ENCODE measurements at regions not wholly inside any gene's neighbourhood (a gene's known extent, or its start where the extent isn't known, plus 50 kb on each side); places are given as distances from the start of the nearest gene placed in this dataset.
A peak's percentile ranks its signal among the peaks of the same experiment; 100 is the strongest.
"Not testable (repeated sequence)": the region's sequence is repeated elsewhere in the genome, so short reads cannot be mapped to it uniquely, and the experiment has no call there.

DNA sequence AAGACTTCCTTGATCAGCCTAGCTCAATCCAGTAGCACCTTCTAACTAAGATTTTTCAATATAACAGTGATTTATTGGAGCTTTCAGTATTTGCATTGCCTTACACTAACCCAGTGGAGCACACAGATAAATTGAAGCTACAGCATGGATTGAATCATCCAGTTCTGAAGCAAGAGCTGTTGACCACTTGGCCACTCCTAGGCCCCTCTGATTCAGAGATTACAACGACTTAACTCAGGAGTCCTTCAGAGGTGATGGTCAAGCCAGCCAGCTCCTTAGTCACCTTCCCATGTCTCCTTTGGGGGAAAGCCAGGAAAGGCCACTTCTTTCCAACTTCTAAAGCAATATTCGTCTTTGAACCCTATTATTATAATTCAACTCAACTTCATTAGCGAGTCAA, 151.8 kb downstream of the TENT5C start:
- no peak for DNase-seq

DNA sequence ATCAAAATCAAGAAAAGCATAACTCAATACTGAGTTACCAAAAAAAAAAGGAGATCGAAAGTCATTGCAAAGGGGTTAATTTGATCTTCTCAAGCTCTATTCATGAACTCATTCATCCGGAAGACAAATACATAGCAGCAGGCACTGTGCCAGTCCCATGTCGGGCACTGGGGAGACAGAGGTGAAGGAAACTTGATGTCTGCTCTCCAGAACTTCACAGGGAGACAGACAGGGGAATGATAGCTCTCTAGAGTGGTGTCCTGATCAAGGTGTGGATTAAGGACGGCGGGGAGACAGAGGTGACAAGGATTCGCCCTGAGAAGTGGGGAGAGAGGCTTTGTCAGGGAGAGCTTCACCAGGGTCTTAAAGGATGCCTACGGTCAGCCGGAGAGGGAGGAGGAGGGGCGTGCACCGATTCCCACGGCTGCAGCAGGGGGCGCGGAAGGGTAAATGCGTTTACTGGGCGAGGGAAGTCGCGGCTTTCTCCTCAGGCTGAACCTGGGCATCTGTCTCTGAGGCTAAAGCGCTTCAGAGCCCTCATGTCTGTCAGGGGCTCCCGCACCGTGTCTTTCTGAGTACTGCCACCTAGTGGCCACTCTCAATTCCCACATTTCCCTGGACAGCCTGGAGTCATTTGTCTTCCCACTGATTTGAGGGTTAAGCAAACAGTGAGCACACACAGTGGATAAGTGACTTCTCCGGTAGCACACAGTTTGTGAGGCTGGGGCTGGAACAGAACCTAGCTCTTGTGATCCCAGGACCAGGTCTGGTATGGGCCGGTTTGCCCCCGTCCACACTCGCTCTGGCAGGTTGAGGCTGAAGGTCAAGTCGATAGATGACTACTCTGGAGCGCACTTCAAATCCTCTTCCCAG, 152.8 kb downstream of the TENT5C start:
- peak; percentile 61 for DNase-seq

DNA sequence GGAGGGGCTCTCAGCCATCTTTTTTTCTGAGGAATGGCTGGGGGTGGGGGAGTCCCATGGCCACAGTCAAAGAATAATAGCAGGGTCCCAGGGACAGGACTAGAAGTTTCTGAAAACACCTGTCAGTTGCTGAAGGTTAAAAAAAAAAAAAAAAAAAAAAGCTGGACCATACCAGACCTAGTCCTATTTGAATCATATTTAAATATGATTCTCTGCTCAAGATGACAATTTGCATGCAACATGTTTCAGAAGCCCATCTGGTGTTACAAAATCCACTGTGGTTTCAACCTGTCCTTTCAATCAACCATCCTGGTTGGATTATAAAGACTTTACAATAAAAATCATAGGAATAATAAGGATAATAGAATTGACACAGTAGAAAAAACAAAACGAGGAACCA, 153.7 kb downstream of the TENT5C start:
- DNase-seq = no peak

DNA sequence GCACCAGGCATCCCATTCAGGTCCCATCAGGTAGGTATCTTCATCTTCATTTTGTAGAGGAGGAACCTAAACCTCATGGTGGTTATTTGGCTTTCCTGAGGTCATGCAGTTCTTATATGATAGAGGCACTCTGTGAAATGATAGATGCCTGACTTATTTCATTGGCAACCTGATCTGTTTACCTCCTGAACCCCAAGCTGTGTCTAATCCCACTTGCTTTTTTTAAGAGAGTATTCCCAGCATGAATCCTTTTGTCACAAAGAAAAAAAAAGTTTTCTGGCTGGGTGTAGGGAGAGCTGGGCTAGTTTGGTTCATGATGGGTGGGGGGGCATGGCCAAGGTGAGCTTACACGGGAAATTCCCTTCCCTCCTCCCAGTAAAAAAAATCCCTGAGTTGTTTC, 154.2 kb downstream of the TENT5C start:
- no peak for DNase-seq

DNA sequence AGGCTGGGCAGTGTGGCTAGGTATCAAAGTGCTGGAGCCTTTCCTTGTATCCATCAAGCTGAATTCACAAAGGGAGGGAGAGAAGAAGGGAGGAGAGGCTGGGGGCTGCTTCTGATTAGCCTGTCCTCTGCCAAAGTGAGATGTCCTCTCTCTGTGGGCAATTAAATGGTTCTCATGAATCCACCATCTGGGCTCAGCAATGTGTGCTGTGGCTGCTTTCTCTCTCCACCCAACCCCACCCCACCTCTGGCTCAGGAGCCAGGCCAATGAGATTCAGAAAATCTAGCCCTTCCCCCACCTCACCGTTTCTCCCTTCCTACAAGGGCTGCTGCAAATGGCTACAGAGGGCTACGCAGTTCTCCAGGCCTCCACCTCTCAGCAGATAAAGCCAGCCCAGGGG, 154.6 kb downstream of the TENT5C start:
- no peak for DNase-seq

DNA sequence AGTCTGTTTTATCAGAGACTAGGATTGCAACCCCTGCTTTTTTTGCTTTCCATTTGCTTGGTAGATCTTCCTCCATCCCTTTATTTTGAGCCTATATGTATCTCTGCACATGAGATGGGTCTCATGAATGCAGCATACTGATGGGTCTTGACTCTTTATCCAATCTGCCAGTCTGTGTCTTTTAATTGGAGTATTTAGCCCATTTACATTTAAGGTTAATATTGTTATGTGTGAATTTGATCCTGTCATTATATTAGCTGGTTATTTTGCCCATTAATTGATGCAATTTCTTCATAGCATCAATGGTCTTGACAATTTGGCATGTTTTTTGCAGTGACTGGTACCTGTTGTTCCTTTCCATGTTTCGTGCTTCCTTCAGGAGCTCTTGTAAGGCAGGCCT, 161.7 kb downstream of the GDAP2 start:
- not testable (repeated sequence) for DNase-seq

DNA sequence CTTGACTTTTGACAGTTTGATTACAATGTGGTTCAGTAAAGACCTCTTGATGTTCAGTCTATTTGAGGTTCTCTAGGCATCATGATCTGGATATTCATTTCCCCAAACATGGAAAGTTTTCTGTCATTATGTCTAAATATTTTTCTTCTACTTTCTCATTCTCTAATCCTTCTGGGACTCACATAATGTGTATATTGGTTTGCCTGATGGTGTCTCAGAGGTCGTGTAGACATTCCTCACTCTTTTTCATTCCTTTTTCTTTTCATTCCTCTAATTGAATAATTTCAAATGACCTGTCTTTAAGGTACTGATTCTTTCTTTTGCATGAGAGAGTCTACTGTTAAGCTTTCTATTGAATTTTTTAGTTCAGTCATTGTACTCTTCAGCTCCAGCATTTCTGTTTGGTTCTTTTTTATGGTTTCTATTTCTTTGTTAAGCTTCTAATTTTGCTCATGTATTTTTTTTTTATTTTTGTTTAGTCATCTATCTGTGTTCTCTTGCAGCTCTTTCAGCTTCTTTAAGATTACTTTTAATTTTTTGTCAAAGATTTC, 158.4 kb downstream of the GDAP2 start:
- DNase-seq = no peak

DNA sequence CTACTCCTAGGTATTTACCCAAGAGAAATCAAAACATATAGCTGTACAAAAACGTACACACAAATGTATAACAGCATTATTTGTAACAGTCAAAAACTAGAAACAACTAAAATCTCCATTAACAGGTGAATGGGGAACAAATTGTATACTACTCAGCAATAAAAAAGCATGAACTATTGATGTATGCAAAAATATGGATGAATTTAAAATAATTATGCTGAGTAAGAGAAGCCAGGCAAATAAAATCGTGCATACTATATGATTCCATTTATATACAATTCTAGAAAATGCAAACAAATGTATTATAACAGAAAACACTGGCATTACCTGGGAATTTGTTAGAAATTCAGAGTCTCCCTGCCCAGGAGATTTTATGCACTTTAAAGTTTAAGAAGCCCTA, 150.1 kb downstream of the GDAP2 start:
- DNase-seq = no peak

GRCh38 chr1:117780687-117781475, 148.5 kb downstream of the GDAP2 start:
- DNase-seq = no peak

DNA sequence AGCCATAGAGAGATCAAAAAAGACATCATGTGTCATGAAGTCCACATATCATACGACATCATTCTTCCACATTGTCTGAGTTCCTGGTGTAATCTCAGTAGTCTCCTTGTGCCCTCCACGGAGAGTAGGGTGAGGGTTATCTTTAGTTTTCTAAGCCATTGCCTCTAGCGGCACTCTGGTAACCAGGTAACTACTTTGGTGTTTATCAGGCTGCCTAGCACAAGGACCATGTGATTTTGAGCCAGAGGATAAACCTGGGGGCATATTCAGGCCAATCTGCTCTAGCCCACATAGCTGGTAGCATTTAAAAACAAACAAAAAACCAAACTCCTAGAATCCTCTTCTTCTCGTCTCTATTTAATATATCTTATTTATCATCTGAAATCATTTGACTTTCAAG, 147.4 kb downstream of the GDAP2 start:
- no peak for DNase-seq

DNA sequence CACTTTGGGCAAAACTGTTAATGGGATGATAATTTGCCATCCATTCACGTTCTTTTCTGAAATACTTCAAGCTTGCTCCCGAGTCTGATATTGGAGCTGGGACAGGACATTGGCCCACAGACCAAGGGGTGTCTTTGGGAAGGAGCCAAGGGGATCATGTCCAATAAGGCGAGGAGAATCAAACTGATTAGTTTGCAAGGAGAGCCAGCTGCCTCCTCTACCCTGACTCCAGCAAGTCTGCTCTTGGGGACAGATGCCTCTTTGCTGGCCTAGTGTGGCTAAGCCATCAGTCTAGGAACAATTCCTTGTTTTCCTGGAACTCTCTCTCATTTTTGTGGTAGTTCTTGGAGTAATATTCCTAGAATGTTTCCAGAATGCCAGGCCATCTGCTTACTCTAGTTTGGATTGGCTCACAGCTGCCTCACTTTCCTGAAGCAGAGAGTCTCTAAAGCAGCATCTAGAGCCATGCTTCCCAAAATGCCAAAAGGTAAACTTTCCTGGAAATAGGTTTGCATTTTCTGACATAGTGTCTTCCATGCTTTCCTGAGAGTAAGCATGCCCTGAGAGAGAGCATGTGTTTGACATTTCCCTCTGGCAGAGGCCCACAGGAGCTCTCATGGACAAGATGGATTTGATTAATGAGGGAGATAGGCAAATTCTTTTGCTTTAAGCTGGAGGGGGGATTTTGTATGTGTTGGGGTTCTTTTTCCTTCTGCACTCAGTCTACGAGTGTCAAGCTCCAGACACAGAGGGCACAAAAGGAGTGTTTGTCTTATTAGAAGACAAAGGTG, 145.6 kb downstream of the GDAP2 start:
- no peak for DNase-seq

DNA sequence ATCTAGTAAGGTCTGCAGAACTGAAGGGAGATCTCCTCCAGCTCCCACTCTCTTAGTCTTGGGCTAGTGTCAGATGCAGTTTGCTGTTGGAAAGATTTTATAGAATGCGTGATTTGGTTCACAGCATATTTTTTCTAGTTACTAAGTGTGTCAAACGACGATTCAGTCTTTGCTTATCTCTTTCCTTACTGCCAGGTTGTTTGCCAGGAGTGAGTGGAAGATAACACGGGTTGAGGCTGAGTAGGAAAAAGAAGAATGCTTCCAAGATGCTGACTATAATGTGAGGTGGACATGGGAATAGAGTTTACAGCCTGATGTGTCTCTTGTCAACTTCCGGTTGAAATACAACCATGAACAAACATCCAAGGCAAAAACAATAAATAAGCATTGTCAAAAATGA, 141.4 kb downstream of the GDAP2 start:
- DNase-seq = no peak

DNA sequence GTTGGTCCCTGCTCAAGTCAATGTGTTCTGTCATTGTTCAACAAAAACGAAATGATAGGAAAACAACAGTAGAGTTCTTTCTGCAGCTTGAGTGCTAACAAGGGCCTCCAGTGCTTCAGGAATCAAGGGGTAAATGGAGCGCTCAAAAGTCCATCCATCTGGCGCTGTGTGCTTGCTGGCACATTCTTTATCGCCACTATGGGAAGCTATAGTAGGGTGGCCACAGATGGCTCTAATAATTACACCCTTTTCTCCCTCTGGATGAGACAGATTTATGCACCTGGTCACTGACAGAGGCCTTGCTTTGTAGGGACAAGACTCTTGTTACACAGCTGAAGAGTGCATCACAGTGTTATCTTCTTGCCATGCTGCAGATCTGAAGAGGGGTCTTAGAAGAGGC, 136.0 kb downstream of the GDAP2 start:
- no peak for DNase-seq

- no peak for DNase-seq
These were observed 135.3 kb downstream of the GDAP2 start for GRCh38 chr1:117794073-117794472.

GRCh38 chr1:117795190-117795589, 134.2 kb downstream of the GDAP2 start:
- no peak for DNase-seq

DNA sequence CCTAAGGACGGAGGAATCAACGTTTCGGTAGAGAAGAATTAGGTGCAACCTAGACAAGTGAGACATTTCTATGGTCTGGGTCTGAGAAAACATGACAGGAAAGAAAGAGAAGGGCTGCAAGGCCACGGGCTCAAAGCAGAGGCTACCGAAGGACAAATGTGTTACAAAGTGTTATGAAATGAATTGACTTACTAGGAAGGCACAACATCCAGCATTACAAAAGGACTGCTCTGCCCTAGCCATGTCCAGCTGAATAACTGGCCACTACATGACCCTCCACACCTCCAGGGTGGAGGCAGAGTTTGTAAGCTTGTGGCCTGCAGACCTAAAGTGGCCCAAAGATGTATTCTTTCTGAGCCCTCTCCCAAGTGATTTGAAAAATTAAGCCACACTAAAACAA, 133.6 kb downstream of the GDAP2 start:
- DNase-seq = no peak

DNA sequence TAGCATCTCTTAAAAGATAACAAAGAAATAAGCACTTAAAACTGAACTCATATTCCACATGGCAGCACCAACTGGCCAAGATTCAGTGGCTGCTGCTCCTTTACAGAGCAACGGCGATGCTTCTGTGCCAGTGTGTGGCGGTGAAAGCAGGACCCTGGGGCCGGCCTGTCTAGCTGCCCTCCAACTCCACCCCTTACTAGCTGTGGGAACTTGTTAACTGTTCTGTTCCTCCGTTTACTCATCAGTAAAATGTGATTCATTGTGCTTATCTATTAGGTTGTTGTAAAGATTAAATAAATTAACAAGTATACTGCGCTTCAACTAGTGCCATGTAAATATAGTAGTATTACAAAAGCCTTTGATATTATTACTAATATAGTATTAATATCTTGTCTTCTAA, 133.2 kb downstream of the GDAP2 start:
- no peak for DNase-seq

- DNase-seq = no peak
These were observed 130.9 kb downstream of the GDAP2 start for GRCh38 chr1:117798550-117798949.

DNA sequence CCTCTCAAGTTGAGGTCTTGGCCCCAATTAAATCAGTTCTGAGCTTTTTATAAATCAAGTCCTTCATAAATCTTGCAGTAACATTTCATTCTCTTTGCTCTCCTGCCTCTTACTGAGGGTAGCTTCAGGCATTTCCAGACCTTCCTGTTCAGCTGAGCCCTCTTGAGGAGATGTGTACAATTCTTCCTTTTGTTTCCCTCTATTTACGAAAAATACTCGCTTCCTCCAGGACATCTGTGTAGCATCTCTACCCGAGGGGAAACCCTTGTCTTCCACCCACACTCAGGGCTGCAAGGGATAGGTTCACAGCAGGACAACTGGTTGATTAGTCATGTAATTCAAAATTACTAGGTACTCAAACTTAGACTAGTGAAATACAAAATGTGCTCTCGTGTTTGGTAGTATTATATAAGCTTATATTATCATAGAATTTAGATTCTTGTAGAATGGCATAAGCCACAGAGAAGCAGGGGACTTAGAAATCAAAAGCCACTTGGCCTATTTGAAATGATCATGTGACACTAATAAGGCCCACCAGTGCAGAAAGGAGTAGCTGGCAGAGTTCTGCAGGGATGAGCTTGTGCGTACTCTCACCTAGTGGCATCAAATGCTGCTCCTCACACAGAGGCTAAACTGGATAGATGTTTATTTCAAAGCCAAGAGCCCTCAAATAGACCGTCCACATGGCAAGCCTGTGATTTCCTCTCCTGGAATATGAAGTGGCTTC, 126.7 kb downstream of the GDAP2 start:
- DNase-seq = no peak

- DNase-seq = no peak
These were observed 126.1 kb downstream of the GDAP2 start for GRCh38 chr1:117803318-117803717.

- no peak for DNase-seq
These were observed 119.7 kb downstream of the GDAP2 start for GRCh38 chr1:117809764-117810163.

DNA sequence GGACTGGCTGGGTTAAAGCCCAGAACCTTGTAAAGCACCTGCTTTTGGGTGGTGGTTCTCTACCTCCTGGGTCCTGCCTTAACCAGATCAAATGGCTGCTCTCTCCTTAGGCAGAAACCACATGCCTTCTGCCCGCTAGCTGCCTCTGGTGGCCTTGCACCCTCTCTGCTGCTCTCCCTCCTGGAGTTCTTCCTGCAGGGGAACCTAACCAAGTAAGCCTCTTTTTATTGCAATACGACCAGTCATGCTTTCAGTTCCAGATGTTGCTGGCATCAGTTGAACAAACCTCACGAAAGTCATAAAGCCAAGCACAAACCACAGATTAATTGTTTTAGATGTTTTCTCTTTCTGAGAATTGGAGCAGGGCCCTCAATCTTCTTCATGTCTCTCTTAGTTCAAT, 118.9 kb downstream of the GDAP2 start:
- DNase-seq = no peak
